GM19395 (cell line): ENCODE measurements at regions not wholly inside any gene's neighbourhood (a gene's known extent, or its start where the extent isn't known, plus 50 kb on each side); places are given as distances from the start of the nearest gene placed in this dataset.

Source experiments
- ATAC-seq: cut with Tn5 transposase; IDR thresholded peaks from one replicate; pipeline ENCODE4 v1.9.1; 2021; ENCODE audit warnings: mild to moderate bottlenecking, moderate library complexity; ENCODE audit not compliant: unreplicated experiment

DNA sequence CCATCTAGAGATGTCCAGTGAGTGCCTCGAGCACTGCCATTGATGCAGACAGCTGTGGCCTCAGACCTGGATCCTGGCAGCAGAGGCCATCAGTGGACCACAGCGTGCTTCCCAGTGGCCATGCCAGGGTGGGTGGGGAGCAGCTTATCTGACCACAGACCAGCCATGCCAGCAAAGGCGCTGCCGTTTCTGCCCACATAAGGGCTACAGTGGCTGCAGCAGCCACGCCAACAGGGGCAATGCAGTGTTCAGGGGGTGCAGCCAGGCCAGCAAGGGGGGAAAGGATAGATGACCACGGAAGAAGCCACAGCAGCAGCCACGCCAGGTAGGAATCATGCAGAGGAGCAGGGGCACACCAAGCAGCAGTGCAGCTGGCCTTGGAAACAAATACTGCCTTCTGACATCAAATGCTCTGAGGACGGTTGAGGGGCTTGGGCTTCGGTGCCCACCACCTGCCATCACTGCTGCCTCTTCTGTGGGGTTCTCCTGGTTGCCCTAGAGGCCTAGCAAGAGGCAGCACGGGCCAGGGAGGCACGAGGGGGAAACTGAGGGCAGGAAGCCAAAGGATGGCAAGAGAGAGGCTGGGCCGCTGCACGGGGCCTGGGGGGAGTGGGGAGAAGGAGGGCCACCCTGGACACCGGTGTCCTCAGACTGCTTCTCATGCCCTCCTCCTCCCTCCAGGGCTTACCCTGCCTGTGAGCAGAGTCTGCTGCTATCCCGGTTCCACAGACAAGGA lies 94.7 kb upstream of the RUNX3 start:
- no peak for ATAC-seq

DNA sequence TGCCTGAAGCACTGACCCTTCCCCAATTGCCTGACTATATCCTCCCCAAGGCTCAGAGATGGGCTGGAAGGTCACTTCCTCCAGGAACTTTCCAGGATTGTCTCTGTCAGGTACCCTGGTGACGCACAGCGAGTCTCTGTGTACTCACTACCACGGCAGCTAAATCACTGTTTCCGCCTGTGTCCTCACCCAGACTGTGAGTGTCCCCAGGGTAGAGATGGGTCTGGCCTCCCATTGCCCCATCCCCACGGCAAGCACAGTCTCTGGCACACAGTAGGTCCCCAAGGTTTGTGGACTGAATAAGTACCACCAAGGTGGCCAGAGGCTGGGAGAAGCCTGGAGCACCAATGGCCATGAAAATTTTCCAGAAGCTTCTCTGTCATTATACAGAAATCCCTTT lies 93.8 kb upstream of the RUNX3 start:
- no peak for ATAC-seq

DNA sequence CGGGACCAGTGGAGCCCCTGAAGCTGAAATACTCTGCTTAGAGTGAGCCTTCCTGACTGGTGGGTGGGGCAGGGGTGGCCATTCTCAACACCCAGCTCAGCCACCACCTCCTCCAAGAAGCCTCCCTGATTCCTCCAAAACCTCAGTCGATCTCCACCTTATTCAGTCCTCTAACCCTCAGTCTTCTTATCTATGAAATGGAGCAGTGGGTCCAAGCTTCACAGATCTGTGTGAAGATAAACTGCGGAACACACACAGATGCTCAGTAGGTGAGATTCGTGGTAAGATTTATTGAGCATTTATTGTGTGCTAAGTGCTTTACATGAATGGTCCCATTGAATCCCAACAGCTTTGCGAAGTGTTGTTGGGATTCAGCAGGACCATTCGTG lies 93.1 kb upstream of the RUNX3 start:
- no peak for ATAC-seq

DNA sequence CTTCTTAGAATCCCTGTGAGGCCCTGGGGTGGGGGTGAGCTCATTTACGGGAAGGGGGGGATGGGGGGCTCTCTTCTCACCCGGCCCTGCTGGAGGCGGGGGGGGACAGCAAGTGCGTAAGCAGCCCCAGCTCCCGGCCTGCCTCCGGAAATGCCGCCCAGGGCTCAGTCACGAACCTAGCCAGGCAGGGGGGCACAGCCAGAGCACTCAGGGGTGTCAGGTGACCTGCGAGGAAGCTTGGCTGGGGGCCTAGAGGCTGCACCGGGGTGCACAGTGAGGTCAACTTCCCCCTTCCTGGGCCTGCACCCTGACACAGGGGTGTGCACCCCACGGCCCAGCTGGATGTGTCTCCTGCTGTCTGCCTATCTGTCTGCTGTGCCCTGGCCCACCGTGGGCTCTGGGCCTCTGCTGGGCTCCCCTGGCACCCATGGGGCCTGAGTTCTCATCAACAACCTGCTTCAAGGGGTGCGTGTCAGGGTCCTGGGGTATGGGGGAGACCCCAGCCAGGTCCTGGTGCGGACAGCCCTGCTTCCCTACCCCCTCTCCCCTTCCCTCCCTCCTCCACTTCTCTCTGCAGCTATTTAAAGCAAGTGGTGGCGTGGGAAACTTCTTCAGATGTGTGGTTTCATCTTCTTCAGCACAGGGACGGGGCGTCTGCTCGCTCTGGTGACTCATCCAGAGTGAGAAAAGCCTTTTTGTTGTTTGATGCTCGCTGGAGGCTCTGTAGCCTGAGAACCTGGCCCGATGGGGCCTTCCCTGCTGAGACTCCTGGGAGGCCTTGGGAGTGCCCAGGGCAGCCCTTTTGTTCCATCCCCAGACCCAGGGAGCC lies 92.5 kb upstream of the RUNX3 start:
- ATAC-seq: peak; percentile 81

DNA sequence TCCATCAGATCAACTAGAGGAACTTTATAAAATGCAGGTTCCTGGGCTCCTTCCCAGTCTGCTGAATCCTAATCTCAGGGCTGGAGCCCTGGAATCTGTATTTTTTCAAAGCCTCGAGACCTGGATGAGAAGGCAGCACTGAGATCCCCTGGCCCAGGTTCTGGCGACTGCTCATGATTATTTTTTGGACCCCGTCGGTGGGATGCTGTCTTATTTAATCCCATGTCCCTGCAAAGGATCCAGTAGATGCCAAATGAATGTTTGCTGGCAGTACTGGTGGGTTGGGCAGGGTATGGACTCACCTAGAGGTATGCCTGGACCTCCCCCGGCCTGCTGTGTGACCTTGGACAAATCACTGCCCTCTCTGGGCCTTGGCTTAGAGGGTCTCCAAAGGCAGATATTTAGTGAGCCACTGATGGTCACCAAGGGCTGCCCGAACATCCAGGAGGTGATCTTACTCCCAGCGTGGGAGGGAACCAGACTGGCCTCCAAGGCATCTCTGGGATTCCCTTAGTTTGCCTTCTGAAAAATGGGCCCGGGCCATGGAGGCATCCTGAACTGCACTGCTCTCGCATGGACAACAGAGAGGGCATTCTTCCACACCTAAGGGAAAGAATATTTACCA lies 91.6 kb upstream of the RUNX3 start:
- ATAC-seq: no peak

DNA sequence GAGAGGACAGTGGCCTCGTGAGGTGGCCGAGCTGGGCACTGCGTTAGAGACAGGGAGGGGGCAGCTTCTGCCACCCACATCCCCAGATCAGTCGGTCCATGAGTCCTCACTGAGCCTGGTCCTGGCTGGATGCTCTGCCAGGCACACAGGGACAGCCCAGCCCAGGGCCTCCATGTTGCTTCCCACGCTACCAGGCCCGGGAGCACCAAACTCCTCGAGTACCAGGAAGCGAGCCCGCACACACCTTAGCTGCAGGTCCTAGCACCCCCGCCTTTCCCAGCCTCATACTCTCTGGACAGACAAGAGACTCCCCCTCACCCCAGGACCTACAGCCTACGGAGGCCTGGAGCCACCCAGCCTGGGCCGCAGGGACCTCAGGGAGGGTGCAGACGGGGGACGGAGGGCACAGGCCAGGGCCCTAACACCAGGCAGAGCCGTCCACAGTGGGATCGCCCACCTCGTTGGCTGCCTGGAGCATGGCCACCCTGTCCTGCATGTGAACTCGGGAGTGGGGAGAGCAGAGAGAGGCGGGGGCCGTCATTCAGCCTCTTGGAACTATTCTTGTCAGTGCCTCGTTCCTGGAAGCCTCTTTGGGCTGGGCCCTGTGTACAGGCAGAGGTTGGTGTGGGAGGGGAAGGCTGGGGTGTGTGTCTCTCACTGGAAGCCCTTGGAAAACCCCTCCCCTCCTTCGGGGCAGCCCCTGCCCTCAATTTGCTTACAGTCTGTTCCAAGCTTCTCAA lies 90.9 kb upstream of the RUNX3 start:
- no peak for ATAC-seq

DNA sequence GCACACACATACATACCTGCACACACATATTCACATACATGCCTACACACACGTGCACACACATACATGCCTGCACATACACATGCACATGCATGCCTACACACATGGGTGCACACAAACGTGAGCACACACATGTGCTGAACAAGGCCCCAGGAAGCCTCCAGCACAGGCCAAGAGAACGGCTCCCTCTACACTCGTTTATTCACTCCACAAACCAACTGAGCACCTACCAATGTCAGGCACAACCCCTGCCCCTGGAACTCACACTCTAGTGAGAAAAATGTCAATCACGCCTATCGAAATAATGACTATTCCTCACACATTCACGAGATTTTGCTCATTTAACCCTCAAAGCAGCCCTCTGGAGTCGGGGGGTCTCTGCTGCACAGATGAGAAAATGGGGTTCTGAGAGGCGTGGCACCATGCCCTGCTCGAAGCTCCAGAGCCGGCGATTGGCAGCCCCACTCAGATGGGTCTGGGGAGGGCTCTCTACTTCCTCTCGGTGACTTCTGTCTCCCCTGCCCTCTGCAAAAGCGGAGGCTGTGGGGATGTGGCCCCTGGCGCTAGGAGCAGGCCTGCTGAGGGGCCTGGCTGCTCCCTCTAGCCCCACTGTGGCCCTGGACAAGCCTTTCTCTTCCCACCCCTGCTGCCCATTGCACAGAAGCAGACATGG lies 90.2 kb upstream of the RUNX3 start:
- ATAC-seq: no peak

DNA sequence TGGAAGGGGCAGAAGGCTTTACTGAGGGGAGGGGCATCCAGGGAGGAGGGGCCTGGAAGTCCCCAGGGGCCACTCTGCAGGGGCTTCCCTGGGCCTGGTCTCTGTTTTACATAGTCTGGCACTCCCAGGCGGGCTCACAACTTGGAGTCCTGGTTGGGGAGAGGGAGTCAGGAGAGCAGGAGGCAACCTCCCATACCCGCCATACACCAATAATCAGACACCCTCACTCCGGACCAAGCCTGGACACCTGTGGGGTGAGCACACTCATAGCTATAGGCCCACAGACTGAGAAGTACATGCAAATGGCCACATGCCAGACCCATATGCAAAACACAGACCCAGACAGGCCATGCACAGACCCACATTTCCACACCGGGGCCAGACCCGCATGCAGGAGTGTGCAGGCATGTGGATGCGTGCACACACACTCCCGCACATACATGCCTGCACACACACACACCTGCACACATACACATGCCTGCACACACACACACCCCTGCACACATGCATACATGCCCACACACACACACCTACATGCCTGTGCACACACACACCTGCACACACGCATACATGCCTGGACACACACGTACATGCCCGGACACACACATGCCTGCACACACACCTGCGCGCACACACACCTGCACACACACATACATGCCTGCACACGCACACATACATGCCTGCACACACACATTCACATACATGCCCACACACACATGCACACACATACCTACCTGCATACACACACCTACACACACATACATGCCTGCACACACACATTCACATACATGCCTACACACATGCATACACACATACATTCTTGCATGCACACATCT lies 89.5 kb upstream of the RUNX3 start:
- ATAC-seq: peak; percentile 49

DNA sequence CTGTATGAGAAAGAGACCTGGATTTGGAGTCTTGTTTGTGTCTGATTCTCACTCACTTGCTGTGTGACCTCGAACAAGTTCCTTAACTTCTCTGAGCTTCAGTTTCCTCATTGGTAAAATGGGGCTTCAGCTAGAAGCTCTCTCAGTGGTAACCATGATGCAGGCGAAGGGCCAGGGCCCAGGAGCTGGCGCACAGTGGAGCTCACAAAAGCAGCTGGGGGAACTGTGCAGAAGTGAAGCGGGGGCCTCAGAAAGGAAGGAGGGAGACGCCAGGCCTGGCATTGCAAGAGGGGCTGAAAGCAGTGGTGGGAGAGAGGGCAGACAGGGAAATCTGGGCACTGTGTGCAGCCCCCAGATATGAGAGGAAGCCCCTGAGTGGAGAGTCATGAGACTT lies 88.9 kb upstream of the RUNX3 start:
- ATAC-seq: no peak

DNA sequence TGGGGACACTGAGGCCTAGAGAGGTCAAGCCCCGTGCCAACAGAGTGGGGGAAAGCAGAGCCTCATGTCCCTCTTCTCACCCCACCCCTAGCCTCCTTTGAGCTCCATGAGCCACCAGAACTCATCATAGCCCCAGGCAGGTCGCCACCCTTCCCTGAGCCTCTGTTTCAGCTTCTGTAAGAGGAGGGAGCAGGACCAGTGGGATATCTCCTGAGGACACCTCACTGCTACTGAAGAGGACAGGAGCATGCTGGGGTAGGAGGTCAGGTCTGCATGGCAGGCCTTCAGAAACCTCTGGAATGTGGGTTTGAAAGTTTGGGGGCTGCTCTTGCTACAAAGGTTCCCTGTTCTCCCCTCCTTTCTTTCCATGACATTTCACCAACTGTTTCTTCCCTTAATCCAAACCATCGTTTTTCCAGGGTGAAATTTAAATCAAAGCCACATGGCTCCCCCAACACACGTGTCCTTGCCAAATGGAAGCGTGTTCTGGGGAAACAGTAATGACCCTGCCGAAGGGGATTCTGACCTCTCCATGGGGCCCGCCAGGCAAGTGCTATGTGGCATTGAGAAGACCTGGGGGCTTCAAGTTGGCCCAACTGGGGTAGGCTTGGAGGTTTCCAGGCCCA lies 88.1 kb upstream of the RUNX3 start:
- ATAC-seq: no peak

DNA sequence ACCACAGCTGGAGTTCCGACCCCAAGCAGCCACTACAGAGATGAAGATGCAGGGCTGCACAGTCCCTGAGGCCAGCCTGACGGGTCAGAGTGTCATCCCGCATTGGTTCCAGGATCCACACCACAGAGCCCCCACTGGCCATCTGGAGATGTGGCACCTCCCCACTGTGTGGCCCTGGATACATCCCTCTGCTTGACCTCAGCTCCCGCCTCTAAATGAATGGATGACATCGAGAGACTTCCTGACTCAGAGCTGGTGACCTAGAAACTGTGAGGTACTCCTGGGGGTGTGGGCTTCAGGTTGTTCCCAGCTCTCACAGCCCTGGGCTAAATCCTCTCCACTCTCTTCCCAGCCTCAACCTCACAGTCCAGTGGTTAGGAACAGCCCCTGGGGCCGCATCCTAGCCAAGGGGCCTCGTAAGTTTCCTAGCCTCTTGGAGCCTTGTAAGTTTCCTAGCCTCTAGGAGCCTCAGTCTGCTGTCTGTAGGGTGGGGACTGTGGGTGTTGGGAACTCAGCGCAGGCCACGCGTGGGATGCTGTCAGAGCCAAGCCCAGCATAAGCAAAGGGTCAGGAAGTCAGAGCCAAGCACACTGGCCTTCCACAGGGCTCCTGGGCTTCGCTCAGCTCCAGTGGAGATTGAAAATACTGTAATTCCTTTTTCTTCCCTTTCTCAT lies 87.5 kb upstream of the RUNX3 start:
- ATAC-seq: no peak

DNA sequence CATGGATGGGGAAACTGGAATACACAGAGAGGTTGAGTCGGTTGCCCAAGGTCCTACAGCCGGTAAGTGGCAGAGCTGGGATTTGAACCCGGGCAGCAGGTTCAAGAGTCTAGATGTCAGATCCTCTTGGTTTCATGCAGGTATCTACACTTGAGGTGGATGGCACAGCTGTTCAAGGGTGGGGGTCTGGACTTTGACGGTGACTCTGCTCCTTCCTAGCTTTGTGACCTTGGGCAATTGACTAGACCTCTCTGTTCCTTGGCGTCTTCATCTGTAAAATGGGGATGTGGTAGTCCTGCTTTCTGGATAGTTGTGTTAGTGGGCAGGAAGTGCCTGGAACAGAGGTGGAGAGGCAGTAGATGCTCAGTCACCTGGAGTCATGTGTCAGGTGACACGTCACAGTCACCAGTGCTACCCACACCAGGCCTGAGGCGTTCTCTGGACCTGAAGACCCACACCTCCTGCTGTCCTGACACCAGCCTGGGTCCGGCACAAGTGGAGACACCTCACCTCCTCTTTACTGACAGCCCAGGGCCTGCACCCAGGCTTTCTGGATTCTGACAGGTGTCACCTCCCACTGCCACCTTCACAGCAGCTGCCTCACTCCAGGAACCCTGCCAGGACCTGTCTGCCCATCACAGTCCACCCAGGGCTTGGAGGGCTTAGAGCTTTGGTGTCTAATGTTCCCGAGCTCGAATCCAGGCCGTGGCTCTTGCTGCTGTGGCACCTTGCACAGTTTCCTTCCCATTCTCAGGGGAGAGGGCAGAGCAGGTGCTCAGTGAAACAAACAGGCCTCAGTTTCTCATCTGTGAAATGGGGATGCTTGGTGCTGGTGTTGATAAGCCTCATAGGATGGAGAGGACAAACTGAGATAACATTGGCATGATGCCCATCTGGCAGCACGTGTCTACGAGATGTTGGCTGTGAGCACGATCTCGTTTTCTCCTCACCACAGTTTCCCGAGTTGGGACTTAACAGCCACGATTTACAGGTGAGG lies 83.2 kb upstream of the RUNX3 start:
- ATAC-seq: no peak

DNA sequence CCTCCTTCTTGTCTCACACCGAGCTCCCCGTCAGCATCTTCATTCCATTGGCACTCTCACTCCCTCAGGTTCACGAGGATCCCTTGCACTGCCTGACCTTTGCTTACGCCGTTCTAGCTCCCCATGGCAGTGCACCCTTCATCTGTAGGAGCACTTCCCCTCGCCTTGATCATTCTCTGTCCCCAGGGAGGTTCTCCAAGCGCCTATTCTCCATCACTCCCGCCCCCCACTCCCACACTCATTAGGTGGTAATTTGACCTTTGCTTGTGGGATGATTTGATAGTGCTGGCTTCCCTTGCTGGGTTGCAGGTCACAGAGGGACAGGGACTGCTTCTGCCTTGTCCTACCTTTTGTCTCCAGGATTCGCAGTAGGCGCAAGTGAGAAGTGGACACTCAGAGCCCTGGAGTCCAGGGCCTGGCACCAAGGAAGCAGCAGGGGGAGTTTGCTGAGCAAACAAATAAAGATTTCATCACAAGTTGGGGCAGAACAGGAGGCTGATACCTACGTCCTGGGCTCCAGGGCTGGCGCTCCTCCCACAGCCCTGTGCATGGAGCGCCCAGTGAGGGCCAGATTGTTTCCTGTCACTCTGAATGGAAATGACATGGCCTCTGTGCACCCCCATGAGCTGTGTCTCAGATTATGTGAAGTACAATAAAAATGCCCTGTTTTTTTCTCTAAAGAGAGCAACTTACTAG lies 82.0 kb upstream of the RUNX3 start:
- ATAC-seq: no peak

DNA sequence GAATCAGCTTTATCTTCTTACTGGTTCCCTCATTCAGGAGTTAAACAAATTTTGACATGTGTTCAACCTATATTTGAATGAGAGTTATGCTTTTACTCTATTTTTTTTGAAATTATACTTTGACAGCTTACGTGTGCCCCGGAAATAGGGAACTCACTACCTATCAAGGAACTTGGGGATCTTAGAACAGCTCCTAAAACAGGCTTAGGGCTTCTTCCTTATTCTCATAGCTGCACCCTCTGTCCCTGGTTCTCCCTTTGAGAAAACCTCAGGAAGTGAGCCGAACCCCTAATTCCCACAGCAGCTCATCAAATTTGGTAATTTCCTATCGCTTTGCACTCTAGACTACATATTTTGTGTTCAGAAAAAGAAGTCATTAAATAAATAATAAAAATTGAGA lies 81.2 kb upstream of the RUNX3 start:
- no peak for ATAC-seq

DNA sequence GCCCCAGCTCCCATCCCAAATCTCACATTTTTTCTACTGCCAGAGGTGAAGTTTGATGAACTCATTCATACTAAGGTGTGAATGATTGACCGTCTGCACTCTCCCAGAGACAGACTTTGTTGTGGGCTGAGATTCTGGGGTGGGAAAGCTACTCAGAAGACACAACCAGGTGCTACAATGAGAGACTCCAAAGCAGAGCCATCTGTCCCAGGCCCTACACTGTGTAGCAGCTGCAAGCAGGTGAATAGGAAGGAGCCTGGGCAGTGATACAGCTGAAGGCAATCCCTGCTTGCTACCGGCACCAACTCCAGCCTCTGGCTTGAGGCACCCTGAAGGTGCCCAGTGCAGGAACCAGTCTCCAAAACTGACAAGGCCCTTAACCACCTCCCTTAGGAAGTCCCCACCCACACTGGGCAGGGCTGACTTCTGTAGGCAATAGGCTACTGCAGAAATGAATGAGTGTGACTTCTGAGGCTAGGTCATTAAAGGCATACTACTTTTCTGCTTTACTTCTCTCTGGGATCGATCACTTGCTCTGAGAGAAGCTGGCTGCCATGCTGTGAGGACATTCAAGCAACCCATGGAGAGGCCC lies 79.7 kb upstream of the RUNX3 start:
- ATAC-seq: no peak

DNA sequence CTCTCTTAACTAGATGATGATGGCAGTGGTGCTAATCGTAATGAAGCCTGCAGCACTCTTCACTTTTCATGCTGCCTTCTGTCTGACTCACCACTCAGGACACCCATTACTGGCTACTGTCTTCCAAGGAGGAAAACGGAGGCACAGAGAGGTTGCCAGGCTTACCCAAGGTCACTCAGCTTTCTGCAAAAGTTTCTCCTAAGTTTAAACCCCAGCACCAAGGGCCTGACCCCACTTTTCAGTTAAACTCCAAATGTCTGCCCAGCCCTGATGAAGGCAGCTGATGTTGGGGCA lies 78.1 kb upstream of the RUNX3 start:
- no peak for ATAC-seq
